GM04504 (cell line): ENCODE measurements at regions not wholly inside any gene's neighbourhood (a gene's known extent, or its start where the extent isn't known, plus 50 kb on each side); places are given as distances from the start of the nearest gene placed in this dataset.

Experiments
- DNase-seq: peaks from one replicate; pipeline ENCODE4 v3.0.0-alpha.2; 2012; ENCODE audit warnings: low read depth

GRCh38 chr20:17017232-17017631 is 209.6 kb upstream of the PCSK2 start:
- DNase-seq, result no peak

DNA sequence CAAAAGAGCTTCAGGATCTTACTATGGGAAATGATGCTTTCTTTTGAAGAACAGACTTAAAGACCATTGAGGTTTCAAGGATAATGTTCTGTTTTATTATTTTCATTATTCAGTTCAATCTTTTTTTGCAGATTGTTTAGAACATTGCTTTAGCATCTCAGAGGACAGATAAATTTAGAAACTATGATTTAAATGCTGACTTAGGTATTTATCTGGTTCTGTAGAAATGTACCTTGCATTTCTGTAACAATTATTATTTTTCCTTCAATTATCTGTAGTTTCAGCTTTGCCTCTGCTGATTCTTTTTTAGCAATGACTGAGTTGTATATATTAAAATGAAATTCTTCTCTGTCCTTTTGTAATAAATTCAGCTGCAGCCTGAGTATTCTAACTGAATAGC is 205.4 kb upstream of the PCSK2 start:
- no peak for DNase-seq

DNA sequence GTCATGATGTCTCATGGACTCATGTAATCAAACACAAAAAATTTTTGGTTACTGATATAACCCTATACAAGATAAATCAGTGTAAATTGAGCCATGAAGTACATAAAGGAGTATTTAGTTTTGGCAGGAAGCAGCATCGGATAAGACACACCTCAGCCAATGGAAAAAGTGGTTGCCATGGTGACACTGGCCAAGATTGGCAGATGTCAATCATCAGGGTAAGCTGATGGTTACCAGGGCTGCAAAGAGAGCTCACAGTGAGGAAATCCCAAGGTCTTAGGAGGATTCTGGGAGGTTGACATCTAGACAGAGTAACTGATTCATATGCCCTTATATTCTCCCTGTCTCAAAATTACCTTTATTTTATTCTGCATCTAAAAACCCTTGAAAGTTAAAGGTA is 203.8 kb upstream of the PCSK2 start:
- DNase-seq, result no peak

DNA sequence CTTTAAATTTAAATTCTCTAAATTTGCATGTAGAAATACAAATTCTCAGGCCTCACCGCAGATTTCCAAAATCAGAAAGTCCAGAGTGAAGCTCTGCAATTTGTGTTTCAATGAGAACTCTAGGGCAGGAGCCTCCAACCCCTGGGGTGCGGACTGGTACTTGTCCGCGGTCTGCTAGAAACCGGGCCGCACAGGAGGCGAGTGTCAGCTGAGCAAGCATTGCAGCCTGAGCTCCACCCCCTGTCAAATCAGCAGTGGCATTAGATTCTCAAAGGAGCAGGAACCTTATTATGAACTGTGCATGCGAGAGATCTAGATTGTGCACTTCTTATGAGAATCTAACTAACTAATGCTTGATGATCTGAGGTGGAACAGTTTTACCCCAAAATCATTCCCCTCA is 203.0 kb upstream of the PCSK2 start:
- no peak for DNase-seq

GRCh38 chr20:17024513-17025119 is 202.2 kb upstream of the PCSK2 start:
- DNase-seq, result peak; percentile 3

GRCh38 chr20:17026346-17026745 is 200.5 kb upstream of the PCSK2 start:
- peak; percentile 3 for DNase-seq

- no peak for DNase-seq
Observed at GRCh38 chr20:17029698-17030097, 197.1 kb upstream of the PCSK2 start.

- DNase-seq, result no peak
Observed at GRCh38 chr20:17036541-17036940, 190.3 kb upstream of the PCSK2 start.

GRCh38 chr20:17042122-17042521 is 184.7 kb upstream of the PCSK2 start:
- DNase-seq, result no peak

DNA sequence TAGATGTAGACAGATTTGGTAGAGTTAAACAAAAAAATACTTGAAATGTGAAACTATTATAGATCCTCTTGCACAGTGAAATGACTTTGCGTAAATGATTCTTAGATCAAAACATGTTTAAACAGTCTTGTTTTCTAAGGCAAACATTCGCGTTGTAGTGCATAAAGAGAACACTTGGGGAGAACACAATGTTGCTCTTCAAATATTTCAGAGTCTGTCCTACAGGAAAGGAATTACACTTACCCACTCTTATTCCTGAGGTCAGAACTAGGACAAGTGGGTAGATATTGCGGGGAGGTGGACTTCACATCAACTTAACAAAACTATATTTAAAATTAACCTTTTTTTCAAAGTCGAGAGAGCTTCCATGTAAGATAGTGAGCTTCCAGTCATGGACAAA is 183.5 kb upstream of the PCSK2 start:
- no peak for DNase-seq

DNA sequence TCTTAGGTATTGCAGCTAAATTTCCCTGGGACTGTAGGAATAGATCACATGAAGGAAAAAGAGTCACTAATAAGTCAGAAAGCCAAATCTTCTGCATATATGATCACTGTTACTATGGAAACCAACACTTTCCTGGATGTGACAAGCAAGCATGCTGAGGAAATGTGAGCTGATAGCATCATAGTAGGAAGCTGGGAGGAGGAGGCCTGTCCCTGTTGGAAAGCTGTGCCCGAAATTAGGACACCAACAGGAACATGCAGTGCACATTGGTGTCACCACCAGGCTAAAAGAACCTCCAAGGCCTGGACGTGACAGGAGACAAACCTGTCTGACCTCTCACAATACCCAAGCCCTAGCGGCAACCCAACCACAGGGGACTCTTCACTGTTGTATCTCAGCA is 181.9 kb upstream of the PCSK2 start:
- no peak for DNase-seq

DNA sequence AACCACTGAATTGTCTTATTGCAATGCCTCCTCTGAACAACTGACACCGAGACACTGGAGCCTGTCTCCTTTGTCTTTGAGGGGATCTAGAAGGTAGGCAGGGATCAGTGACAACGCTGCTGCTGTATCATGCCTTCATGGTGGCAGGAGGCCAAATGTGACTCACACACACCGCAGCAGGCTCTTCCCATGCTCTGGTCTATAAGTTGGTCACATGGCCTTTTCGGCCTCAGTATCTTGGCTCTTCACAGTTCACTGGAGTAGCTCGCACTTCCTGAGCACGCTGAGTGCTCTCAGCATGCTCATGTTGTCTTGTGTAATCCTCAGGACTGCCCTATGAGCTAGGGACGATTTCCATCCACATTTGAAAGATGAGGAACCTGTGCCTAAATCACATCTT is 167.4 kb upstream of the PCSK2 start:
- DNase-seq, result no peak

- no peak for DNase-seq
Observed at GRCh38 chr20:17061715-17062114, 165.1 kb upstream of the PCSK2 start.

GRCh38 chr20:17062712-17063111 is 164.1 kb upstream of the PCSK2 start:
- no peak for DNase-seq

GRCh38 chr20:17066902-17067301 is 159.9 kb upstream of the PCSK2 start:
- DNase-seq, result no peak

GRCh38 chr20:17068084-17068711 is 158.6 kb upstream of the PCSK2 start:
- no peak for DNase-seq

GRCh38 chr20:17077030-17077429 is 149.8 kb upstream of the PCSK2 start:
- no peak for DNase-seq

GRCh38 chr20:17083738-17084137 is 143.1 kb upstream of the PCSK2 start:
- DNase-seq, result no peak

DNA sequence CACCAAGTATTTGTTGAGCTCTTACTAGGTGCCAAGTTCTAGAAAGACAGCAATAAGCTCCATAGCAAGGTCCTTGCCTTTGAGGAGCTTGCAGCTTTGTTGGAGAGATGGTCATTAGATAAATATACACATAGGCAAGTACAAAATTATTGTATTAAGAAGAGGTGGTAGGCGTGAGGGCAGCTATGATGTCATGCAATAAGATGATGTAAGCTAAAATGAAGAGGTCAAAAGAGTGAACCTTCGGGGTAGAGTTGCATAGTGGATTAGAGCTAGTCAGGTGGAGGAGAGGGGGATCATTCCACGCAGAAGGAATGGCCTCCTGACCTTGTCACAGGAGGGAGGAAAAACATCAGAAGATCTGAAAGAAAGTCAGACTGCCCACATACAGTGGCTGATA is 141.9 kb upstream of the PCSK2 start:
- no peak for DNase-seq

- no peak for DNase-seq
Observed at GRCh38 chr20:17093782-17094181, 133.1 kb upstream of the PCSK2 start.

GRCh38 chr20:17097603-17098002 is 129.2 kb upstream of the PCSK2 start:
- no peak for DNase-seq

DNA sequence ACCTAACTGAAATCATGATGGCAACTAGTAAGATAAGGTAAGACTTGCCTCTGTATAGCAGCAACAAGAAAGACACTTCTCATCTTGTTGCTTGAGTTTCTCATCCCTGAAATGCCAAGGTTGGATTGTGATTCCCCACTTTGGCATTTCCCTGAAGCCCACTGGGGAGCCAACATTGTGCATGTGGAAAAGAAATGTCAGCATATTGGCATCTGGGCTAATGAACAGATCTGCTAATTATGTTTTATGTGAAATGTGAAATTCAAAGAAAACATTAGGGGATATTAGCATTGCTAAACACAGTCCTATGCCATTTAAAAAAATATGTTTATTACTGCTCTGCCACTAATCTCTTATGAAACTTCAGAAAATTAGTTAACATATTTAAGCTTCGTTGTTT is 126.3 kb upstream of the PCSK2 start:
- no peak for DNase-seq

DNA sequence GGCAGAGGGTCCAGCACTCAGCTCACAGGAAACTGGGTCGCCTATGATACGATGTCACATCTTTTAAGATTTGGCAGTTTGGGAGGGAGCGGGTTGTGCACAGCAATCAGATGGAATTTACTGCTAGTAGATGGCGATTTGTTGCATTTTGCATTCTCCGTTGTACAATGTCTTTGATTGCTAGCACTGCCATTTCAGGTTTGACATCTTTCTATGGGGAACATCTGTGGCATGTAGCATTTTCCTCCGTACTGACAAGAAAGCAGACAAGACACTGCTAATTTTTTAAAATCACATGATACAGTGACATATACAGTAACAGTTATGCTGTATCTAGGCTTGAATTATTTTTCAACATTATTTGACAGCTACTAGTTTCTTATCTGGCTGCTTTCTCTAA is 119.7 kb upstream of the PCSK2 start:
- no peak for DNase-seq

DNA sequence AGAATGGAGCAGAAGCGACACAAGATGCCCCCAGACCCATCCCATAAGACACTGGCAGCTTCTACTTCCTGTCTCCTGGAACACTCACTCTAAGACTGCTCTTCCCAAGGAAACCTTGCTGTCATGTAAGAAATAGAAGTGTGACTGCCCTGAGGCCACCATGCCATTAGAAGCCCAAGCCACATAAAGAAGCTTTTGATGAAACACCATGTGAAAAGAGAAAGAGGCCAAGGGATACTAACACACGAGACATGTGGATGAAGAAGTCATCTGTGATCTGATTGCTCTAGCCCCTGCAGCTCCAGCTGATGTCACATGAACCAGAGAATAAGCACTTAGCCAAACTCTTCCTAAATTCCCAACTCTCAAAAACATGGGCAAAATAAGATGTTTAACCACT is 117.9 kb upstream of the PCSK2 start:
- no peak for DNase-seq
